GM19452 (cell line): ENCODE measurements at regions not wholly inside any gene's neighbourhood (a gene's known extent, or its start where the extent isn't known, plus 50 kb on each side); places are given as distances from the start of the nearest gene placed in this dataset.
"Not testable (repeated sequence)": the region's sequence is repeated elsewhere in the genome, so short reads cannot be mapped to it uniquely, and the experiment has no call there.

ENCODE experiments used
- ATAC-seq: cut with Tn5 transposase; IDR thresholded peaks from one replicate; pipeline ENCODE4 v1.9.1; 2021; ENCODE audit not compliant: unreplicated experiment

DNA sequence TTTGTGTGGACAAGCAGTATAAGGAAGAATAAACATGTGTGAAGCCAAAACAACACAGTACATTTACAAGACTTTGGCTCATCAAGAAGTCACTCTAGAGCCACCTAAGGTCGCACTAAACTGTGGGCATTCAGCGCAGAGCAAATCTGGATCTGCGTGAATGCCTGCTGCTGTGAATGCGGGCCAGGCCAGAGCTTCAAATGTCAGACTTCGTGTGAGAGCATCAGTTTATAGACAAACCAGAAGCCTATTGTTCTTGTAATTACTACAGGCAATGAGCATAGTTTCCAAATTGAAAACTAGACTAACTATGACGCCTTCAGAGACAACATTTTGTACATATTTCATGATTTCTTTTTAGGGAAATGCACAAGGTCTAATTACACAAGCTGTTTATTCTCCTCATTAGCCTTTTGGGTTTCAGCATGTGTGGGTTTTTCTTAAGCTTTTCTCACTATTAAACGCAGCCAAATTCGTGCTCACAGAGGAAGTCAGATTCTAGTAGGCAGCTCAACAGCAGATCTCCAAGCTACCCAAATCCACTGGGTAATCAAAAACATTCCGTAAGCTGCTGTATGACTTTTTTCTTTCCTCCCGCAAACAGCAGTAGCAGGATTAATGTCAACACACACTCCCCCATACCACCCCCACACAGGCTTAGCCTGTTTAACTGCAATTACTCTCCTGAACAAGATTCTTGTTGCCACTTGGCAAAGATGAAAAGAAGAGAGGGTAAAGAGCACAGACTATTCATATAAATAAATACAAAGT, 84.5 kb upstream of the SETMAR start:
- no peak for ATAC-seq

DNA sequence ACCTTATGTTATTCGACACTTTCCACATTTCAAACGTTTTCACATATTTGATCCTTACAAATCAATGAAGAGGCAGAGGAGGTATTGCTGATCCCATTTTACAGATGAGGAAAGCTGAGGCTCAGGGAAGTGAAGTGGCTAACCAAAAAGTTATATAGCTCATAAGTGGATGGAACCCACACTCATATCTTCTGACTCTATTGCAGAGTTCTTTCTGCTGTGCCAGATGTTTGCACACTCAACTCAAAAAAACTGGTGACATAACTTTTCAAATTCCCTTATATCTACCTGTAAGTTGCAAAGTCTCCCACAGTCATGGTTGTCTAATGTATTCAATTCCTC, 84.0 kb upstream of the SETMAR start:
- no peak for ATAC-seq

DNA sequence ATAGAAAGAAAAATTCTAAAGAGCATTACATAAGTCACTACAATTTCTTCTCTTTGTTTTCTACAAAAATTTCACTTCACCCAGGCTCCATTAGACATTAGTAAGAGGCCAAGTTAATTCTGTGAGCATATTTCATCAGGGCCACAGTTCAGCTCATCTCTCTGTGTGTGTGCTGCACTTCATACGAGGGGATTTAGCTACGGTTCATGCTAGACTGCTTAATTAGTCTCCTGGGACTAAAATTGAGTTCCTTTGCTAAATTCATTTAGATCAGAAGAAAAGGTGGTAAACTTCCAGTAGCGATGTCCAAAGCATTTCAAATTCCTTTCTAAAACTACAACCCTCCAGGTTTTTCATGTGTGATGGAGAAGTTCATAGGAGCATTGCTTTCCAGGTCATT, 83.1 kb upstream of the SETMAR start:
- ATAC-seq: no peak

DNA sequence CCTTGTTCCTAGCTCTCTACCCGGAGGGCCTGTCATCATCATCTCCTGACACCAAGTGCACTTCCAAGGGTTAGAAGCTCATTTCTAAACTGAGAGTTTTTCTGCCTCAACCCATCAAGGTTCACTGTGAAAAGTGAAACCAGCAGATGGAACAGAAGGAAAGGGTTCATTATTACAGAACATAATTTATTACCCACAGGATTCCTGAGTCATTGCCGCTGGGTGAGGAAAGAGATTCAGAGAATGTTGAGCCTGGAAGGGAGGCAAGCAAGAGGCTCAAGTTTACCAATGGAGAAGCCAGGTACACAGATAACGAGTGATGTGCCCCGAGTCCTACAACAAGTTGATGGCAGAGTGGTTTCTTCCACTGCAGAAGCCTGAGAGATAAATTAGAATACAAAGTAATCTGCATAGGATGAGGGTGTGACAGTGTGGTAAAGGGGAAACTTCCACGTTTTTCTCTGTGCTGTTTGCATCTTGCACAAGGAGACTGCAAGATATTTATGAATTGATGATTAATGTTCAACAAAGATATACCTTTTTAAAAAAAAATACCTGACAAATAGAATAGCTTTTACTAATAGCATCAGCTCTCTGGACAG, 80.5 kb upstream of the SETMAR start:
- no peak for ATAC-seq

DNA sequence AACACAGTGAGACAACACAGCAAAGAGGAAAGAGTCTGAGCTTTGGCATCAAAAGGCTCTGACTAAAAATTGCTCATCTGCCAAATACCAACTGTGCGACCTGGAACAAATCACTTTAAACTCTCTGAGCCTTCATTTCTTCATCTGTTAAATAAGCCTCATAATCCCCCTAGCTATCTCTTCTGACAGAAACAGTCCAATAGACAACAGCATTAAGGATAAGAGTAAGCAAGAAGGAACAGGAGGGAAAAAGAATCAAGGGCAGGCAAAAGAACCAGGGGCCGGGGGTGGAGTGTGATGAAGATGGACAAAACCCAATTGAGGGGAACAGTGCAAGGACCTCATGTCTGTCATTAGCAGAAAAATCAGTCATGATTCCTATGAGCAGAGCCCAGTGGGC, 79.4 kb upstream of the SETMAR start:
- ATAC-seq: no peak

DNA sequence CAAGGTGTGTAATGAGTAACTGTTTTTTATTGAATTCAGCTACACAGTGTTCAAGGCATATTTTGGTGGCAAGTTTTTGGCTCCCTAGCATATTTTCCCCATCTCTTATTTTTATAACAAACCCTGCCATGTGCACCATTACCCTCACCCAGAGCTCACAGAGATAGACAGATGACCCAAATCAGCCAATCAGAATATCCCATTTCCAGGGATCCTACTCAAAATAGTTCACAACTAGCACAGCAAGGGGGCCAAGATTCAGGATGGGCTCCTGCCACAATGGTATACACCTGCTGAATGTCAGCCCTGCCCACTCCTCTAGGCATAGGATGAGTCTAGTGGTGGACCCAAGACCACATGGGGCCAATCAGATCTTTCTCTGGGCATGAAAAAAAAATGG, 78.8 kb upstream of the SETMAR start:
- no peak for ATAC-seq

DNA sequence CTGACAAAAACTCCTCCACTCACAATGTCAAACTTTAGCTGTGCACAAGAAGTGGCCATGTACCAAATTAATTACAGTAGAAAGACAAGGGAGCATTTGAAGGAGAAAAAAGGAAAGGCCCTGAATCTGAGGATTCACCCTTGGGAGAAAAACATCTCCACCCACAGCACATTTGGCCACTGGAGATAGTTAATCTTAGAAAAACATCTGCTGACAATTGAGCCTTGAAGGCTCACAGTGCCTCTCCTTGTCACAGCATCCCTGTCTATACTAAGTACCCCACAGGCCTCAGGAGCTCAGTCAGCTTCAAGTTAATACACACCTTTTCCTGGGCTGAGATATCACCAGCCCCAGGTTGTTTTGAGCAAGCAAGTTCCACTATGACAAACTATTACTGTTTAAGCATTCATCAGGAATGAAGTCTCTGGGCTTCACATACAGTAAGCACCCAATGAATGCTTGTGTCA, 78.1 kb upstream of the SETMAR start:
- ATAC-seq: no peak

DNA sequence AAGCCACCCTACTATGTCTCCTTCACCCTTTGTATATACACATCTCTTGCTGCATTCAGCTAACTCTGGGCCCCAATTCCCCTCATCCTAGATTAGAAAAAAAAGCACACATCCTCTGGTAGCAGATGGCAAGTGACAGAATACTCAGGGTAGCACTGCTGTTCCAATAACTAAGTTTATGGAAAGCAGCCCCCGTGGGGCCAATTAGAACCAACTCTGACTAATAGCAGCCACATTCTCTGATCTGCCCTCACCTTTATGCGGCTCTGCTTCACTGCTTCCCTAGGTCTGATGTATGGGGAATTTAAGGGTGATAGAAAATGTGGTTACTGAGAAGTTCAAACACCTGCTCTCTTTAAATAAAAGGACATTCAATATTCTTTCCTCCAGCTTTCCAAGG, 74.9 kb upstream of the SETMAR start:
- no peak for ATAC-seq

DNA sequence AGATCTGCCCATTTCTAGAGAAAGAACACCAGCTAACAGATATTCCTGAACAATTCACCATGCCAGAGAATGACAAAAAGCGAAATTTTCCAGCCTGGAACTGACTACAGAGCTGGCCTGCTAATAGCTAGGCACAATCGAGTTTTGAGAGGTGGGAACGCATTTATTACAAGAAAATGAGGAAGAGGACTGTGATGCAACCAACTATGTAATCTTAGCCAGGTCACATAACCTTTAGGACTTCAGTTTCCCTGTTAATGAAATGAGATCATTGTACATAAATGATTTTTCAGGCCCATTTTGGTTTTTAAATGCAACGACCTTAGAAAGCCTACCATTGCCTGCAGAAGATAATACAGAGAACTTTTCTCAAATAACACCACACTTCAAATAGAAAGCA, 72.1 kb upstream of the SETMAR start:
- no peak for ATAC-seq

DNA sequence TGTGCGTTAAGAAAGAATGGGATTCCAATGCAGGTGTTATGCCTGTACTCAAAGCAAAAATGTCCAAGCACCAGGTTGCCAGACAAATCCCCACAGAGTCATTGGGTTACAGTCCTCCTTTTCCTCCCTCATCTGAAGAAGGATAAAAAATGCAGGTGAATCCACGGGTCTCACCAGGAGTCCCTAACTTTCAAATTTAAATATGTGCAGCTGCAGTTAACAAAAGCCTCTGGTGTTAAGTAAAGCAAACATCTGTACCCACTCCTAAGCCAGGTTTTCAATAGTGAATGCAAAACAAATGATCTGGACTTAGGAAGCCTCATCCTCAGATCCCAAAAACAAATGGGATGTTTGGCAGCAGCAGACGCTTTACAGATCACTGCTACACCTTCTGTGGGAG, 70.4 kb upstream of the SETMAR start:
- ATAC-seq: no peak

DNA sequence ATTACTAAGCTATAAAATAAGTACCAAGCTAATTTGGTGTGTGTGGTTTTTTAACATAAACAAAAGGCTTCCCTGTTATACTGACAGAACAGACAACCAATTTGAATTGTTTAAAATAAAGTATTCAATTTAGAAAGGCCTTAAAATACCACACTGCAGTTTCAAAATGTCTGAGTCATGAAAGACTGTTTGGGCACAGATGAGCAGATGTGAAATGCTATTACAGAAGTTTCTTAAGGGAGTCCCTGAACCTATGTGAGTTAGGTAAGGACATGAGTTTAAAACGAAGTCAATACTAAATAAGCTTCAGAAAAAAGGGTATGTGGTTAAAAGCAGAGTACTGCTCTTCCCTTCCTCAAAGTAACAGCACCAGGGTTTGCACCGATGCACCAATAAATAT, 69.7 kb upstream of the SETMAR start:
- no peak for ATAC-seq

DNA sequence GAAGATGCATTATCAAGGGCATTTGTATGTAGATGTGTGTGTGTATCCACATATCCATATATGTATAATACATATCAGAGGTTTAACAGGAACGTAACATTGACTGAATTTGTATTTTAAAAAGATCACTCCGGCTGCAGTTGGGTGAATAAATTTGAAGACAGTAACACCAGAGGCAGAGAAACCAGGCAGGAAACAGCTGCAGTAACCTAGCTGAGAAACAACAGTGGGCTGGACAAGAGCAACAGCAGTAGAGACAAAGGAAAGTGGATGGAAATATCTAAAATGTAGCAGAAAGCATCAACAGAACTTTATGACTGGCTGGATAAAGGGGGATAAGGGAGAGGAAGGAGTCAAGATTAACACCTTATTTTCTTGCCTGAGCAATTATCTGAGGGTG, 68.3 kb upstream of the SETMAR start:
- ATAC-seq: no peak

DNA sequence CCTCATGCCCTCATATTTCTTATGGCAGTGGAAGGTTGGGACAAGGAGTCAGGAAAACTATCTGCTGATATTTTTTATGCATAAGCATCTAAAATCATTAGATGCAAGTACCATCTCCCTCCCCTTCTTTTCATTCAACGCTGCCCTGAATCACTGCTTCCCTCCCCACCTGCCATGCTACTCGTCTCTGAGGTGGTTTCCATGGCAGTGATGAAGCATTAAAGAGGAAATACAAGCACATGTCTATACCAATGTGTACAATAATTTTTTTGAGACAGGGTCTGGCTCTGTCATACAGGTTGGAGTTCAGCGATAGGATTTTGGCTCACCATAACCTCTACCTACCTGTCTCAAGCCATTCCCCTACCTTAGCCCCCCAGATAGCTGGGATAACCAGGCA, 67.5 kb upstream of the SETMAR start:
- no peak for ATAC-seq

DNA sequence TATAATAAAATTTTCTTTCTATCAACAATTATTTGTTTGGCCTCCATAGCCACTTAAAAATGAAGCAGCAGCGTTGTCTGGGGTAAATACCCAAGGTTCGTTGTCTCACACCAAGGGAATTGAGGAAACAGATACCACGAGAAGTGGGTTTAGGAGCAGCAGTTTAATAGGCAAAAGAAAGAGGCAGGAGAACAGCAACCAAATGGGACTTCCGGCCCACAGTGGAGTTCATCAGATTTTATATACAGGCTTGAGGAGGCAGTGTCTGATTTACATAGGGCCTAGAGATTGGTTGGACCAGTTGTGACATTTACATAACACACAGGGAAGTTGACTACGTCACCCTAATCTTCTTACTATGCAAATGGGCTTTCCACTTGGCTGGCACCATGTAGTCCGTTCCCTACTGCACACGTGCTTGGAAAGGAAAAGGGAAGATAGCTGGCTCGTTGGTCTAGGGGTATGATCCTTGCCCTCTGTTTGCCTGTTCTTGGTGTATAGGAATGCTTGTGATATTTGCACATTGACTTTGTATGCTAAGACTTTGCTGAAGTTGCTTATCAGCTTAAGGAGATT, 61.5 kb upstream of the SETMAR start:
- no peak for ATAC-seq

DNA sequence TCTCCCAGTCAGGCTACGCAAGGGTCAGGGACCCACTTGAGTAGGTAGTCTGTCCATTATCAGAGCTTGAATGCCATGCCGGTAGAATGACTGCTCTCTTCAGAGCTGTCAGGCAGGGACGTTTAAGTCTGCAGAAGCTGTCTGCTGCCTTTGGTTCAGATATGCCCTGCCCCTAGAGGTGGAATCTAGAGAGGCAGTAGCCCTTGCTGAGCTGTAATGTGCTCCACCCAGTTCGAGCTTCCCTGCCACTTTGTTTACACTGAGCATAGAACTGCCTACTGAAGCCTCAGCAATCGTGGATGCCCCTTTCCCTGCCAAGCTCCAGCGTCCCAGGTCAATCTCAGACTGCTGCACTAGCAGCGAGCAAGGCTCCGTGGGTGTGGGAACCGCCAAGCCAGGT, 57.5 kb upstream of the SETMAR start:
- no peak for ATAC-seq

DNA sequence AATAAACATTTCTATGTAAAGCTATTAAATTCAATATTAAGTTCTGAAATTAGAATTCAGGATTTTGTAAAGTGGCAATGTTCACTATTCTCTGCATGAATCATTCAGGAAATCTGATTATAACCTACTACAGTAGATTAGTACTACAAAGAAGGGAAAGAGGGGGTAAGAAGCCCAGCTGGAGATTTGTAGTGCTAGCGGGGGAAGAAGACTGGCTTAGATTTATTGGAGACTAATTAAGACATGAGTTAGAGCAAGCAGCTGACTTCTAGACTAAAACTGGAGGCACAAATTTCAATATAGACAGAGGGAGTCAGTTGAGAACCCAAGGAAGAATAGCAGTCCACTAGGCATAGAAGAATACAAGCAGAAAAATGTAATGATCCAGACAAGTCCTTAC, 55.8 kb upstream of the SETMAR start:
- no peak for ATAC-seq

DNA sequence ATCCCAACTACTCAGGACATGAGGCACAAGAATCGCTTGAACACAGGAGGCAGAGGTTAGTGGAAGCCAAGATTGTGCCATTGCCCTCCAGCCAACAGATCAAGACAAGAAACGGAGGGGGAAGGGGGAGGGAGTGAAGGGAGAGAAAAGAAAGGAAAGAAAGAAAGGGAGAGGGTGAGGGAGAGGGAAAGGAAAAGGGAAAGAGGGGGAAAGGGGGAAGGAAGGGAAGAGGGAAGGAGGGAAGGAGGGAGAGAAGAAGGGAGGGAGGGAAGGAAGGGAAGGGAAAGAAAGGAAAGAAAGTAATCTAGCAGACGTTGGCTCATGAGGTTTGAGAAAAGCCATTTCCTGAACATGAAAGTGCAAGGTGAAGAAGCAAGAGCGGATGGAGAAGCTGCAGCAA, 53.1 kb upstream of the SETMAR start:
- no peak for ATAC-seq

DNA sequence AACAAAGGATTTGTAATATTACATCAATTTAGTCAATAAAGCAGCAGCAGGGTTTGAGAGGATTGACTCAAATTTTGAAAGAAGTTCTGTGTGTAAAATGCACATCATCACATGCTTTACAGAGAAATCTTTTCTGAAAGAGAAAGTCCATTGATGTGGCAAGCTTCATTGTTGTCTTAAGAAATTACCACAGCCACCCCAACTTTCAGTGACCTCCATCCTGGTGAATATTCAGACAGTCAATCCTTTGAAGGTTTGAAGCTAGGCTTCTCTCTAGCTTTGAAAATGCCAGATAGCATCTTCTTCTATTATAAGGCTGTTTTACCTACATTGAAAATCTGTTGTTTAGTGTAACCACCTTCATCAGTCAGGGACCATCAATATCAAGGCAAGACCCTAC, 51.8 kb upstream of the SETMAR start:
- ATAC-seq: no peak

DNA sequence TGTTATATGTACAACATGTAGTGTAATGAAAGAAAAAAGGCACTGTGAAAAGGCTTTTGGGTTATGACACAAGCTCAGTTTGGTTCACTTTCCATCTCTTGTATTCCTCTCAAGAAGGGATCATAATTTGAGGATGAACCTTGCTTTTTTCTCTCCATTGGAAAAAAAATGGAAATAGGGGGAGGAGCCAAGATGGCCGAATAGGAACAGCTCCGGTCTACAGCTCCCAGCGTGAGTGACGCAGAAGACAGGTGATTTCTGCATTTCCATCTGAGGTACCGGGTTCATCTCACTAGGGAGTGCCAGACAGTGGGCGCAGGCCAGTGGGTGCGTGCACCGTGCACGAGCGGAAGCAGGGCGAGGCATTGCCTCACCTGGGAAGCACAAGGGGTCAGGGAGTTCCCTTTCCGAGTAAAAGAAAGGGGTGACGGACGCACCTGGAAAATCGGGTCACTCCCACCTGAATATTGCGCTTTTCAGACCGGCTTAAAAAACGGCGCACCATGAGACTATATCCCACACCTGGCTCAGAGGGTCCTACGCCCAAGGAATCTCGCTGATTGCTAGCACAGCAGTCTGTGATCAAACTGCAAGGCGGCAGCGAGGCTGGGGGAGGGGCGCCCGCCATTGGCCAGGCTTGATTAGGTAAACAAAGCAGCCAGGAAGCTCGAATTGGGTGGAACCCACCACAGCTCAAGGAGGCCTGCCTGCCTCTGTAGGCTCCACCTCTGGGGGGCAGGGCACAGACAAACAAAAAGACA, 49.9 kb upstream of the SETMAR start:
- ATAC-seq: not testable (repeated sequence)
